ENCODE measurements at regions not wholly inside any gene's neighbourhood (a gene's known extent, or its start where the extent isn't known, plus 50 kb on each side); places are given as distances from the start of the nearest gene placed in this dataset.
A peak's percentile ranks its signal among the peaks of the same experiment; 100 is the strongest.
"Not testable (repeated sequence)": the region's sequence is repeated elsewhere in the genome, so short reads cannot be mapped to it uniquely, and the experiment has no call there.

- Mint-ChIP-seq H3K27ac (no peak overlapping the region), H3K4me3 (no peak overlapping the region), H3K9me3 (peaks cover 0 to 4% (median 2%) of the 10 kb centered on the region in 3 donors), H3K4me1 (no peaks in the 10 kb centered on the region), H3K27me3 (no peaks in the 10 kb centered on the region), H3K36me3 (no peaks in the 10 kb centered on the region)
Measured at GRCh38 chr5:166709691-166710090, 1581.8 kb upstream of the WWC1 start.

GRCh38 chr5:166710271-166710670 lies 1581.2 kb upstream of the WWC1 start:
- no peaks in the 10 kb centered on the region for H3K4me1 Mint-ChIP-seq
- H3K4me3 Mint-ChIP-seq: no peak overlapping the region
- H3K36me3 Mint-ChIP-seq: no peaks in the 10 kb centered on the region
- H3K27ac Mint-ChIP-seq: no peak overlapping the region
- no peaks in the 10 kb centered on the region for H3K27me3 Mint-ChIP-seq
- H3K9me3 Mint-ChIP-seq: peaks cover 0 to 4% (median 2%) of the 10 kb centered on the region in 3 donors

- no peaks in the 10 kb centered on the region for H3K36me3 Mint-ChIP-seq
- no peaks in the 10 kb centered on the region for H3K4me1 Mint-ChIP-seq
- H3K27ac Mint-ChIP-seq: no peak overlapping the region
- H3K4me3 Mint-ChIP-seq: no peak overlapping the region
- no peaks in the 10 kb centered on the region for H3K27me3 Mint-ChIP-seq
- peaks cover 0 to 4% (median 2%) of the 10 kb centered on the region in 3 donors for H3K9me3 Mint-ChIP-seq
Measured at GRCh38 chr5:166712447-166713185, 1578.8 kb upstream of the WWC1 start.

GRCh38 chr5:166713295-166713694 lies 1578.2 kb upstream of the WWC1 start:
- H3K27ac Mint-ChIP-seq: peak overlapping the region in 1 of 3 donors; percentile 71
- H3K36me3 Mint-ChIP-seq: no peaks in the 10 kb centered on the region
- H3K9me3 Mint-ChIP-seq: peaks cover 0 to 4% (median 2%) of the 10 kb centered on the region in 3 donors
- no peak overlapping the region for H3K4me3 Mint-ChIP-seq
- H3K27me3 Mint-ChIP-seq: no peaks in the 10 kb centered on the region
- no peaks in the 10 kb centered on the region for H3K4me1 Mint-ChIP-seq

- H3K4me1 Mint-ChIP-seq: peaks cover 0 to 3% (median 0%) of the 10 kb centered on the region in 3 donors
- no peaks in the 10 kb centered on the region for H3K27me3 Mint-ChIP-seq
- H3K9me3 Mint-ChIP-seq: peaks cover 0 to 8% (median 4%) of the 10 kb centered on the region in 3 donors
- H3K4me3 Mint-ChIP-seq: no peak overlapping the region
- H3K36me3 Mint-ChIP-seq: no peaks in the 10 kb centered on the region
- no peak overlapping the region for H3K27ac Mint-ChIP-seq
Measured at GRCh38 chr5:166716856-166717492, 1574.5 kb upstream of the WWC1 start.

GRCh38 chr5:166719991-166720390 lies 1571.5 kb upstream of the WWC1 start:
- Mint-ChIP-seq H3K27ac (no peak overlapping the region), H3K4me1 (peaks cover 0 to 3% (median 0%) of the 10 kb centered on the region in 3 donors), H3K27me3 (no peaks in the 10 kb centered on the region), H3K9me3 (peaks cover 2 to 8% (median 7%) of the 10 kb centered on the region in 3 donors), H3K36me3 (no peaks in the 10 kb centered on the region), H3K4me3 (no peak overlapping the region)

GRCh38 chr5:166722939-166723338 lies 1568.5 kb upstream of the WWC1 start:
- Mint-ChIP-seq H3K27ac (no peak overlapping the region), H3K36me3 (no peaks in the 10 kb centered on the region), H3K27me3 (no peaks in the 10 kb centered on the region), H3K4me3 (no peak overlapping the region), H3K4me1 (peaks cover 0 to 3% (median 0%) of the 10 kb centered on the region in 3 donors), H3K9me3 (peaks cover 2 to 8% (median 7%) of the 10 kb centered on the region in 3 donors)

- H3K9me3 Mint-ChIP-seq: peaks cover 2 to 7% (median 6%) of the 10 kb centered on the region in 3 donors
- H3K4me1 Mint-ChIP-seq: peaks cover 0 to under 1% (median 0%) of the 10 kb centered on the region in 3 donors
- H3K4me3 Mint-ChIP-seq: no peak overlapping the region
- no peak overlapping the region for H3K27ac Mint-ChIP-seq
- no peaks in the 10 kb centered on the region for H3K36me3 Mint-ChIP-seq
- H3K27me3 Mint-ChIP-seq: no peaks in the 10 kb centered on the region
Measured at GRCh38 chr5:166724284-166724683, 1567.2 kb upstream of the WWC1 start.

GRCh38 chr5:166725593-166725992 lies 1565.9 kb upstream of the WWC1 start:
- Mint-ChIP-seq H3K36me3 (no peaks in the 10 kb centered on the region), H3K4me1 (no peaks in the 10 kb centered on the region), H3K4me3 (no peak overlapping the region), H3K27ac (no peak overlapping the region), H3K9me3 (peaks cover 2 to 7% (median 6%) of the 10 kb centered on the region in 3 donors), H3K27me3 (no peaks in the 10 kb centered on the region)

- Mint-ChIP-seq H3K36me3 (no peaks in the 10 kb centered on the region), H3K4me1 (no peaks in the 10 kb centered on the region)
Measured at GRCh38 chr5:166726406-166726805, 1565.0 kb upstream of the WWC1 start.

GRCh38 chr5:166742951-166743350 lies 1548.5 kb upstream of the WWC1 start:
- not testable (repeated sequence) for H3K4me1 Mint-ChIP-seq, H3K9me3 Mint-ChIP-seq

More at GRCh38 chr5:166726406-166726805, 1565.0 kb upstream of the WWC1 start:
- Mint-ChIP-seq H3K27ac (no peak overlapping the region), H3K9me3 (peaks cover 2 to 7% (median 2%) of the 10 kb centered on the region in 3 donors), H3K27me3 (no peaks in the 10 kb centered on the region), H3K4me3 (no peak overlapping the region)

GRCh38 chr5:166746506-166746905 lies 1544.9 kb upstream of the WWC1 start:
- Mint-ChIP-seq H3K9me3 (peaks cover 1 to 10% (median 6%) of the 10 kb centered on the region in 3 donors), H3K27me3 (no peaks in the 10 kb centered on the region), H3K27ac (no peak overlapping the region), H3K4me1 (no peaks in the 10 kb centered on the region), H3K4me3 (no peak overlapping the region), H3K36me3 (no peaks in the 10 kb centered on the region)

More at GRCh38 chr5:166742951-166743350, 1548.5 kb upstream of the WWC1 start:
- peak overlapping the region in 1 of 3 donors; percentile 35 for H3K27ac Mint-ChIP-seq
- H3K27me3 Mint-ChIP-seq, H3K4me3 Mint-ChIP-seq, H3K36me3 Mint-ChIP-seq: not testable (repeated sequence)

- H3K9me3 Mint-ChIP-seq: peaks cover 0 to 3% (median 1%) of the 10 kb centered on the region in 3 donors
- H3K4me1 Mint-ChIP-seq: no peaks in the 10 kb centered on the region
- no peak overlapping the region for H3K4me3 Mint-ChIP-seq
- H3K27ac Mint-ChIP-seq: no peak overlapping the region
- no peaks in the 10 kb centered on the region for H3K36me3 Mint-ChIP-seq
- no peaks in the 10 kb centered on the region for H3K27me3 Mint-ChIP-seq
Measured at GRCh38 chr5:166750376-166750775, 1541.1 kb upstream of the WWC1 start.

GRCh38 chr5:166758151-166758550 lies 1533.3 kb upstream of the WWC1 start:
- H3K27me3 Mint-ChIP-seq: no peaks in the 10 kb centered on the region
- no peaks in the 10 kb centered on the region for H3K4me1 Mint-ChIP-seq
- peaks cover 0 to 4% (median 4%) of the 10 kb centered on the region in 3 donors for H3K9me3 Mint-ChIP-seq
- H3K36me3 Mint-ChIP-seq: no peaks in the 10 kb centered on the region
- H3K4me3 Mint-ChIP-seq: no peak overlapping the region
- H3K27ac Mint-ChIP-seq: no peak overlapping the region

GRCh38 chr5:166767858-166768257 lies 1523.6 kb upstream of the WWC1 start:
- peaks cover 0 to 25% (median 8%) of the 10 kb centered on the region in 3 donors for H3K9me3 Mint-ChIP-seq
- H3K27me3 Mint-ChIP-seq: no peaks in the 10 kb centered on the region
- no peaks in the 10 kb centered on the region for H3K4me1 Mint-ChIP-seq
- H3K27ac Mint-ChIP-seq: no peak overlapping the region
- H3K4me3 Mint-ChIP-seq: no peak overlapping the region
- H3K36me3 Mint-ChIP-seq: peaks cover 1% of the 10 kb centered on the region

All from IgD-negative memory B cell (primary cell).